ENCODE measurements at regions not wholly inside any gene's neighbourhood (a gene's known extent, or its start where the extent isn't known, plus 50 kb on each side); places are given as distances from the start of the nearest gene placed in this dataset.
"Not testable (repeated sequence)": the region's sequence is repeated elsewhere in the genome, so short reads cannot be mapped to it uniquely, and the experiment has no call there.

GRCh38 chr6:128713461-128713860 is 169.5 kb upstream of the LAMA2 start:
- no peak overlapping the region for H3K4me3 ChIP-seq
- H3K9me3 ChIP-seq, result no peaks in the 10 kb centered on the region
- 80 to 88% methylated on average over 2 of the region's 2 CpGs for WGBS, 2 donors
- H3K36me3 ChIP-seq (ENCODE audit: low read depth, missing control alignments), result no peaks in the 10 kb centered on the region
- TF ChIP-seq, protein P1, sequence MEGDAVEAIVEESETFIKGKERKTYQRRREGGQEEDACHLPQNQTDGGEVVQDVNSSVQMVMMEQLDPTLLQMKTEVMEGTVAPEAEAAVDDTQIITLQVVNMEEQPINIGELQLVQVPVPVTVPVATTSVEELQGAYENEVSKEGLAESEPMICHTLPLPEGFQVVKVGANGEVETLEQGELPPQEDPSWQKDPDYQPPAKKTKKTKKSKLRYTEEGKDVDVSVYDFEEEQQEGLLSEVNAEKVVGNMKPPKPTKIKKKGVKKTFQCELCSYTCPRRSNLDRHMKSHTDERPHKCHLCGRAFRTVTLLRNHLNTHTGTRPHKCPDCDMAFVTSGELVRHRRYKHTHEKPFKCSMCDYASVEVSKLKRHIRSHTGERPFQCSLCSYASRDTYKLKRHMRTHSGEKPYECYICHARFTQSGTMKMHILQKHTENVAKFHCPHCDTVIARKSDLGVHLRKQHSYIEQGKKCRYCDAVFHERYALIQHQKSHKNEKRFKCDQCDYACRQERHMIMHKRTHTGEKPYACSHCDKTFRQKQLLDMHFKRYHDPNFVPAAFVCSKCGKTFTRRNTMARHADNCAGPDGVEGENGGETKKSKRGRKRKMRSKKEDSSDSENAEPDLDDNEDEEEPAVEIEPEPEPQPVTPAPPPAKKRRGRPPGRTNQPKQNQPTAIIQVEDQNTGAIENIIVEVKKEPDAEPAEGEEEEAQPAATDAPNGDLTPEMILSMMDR (IDR thresholded peaks at IDR 0.05), result no peak
- TF ChIP-seq POLR2A (IDR thresholded peaks at IDR 0.05), result no peak
- no peaks in the 10 kb centered on the region for H3K4me1 ChIP-seq
- intact Hi-C loops (cut with DNase I; ENCODE audit: low total_unique reads), result no loop called here
- H3K27ac ChIP-seq, result no peak overlapping the region
- H3K27me3 ChIP-seq, result no peaks in the 10 kb centered on the region
- DNase-seq, result no peak

DNA sequence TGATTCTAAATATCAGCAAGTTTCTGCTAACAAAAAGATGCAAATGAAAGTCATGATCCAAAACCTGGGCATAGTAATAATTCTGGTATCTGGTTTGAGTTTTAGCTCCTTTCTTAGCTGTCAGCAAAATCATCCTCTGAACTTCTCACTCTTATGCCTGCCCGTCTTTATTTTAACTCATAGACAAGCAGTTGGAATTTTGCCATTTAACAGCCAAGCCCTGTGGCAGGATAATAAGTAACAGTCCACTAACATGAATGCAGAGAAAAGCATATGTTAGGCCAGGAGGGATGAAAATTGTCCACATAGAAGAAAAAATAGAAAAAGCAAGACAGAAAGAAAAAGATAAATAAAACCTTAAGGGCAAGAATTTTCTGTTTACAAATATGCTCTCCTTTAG is 170.0 kb upstream of the LAMA2 start:
- DNase-seq, result no peak
- intact Hi-C loops (cut with DNase I; ENCODE audit: low total_unique reads), result no loop called here
- Histone ChIP-seq H3K27me3 (no peaks in the 10 kb centered on the region), H3K36me3 (ENCODE audit: low read depth, missing control alignments) (no peaks in the 10 kb centered on the region), H3K4me3 (no peak overlapping the region), H3K9me3 (no peaks in the 10 kb centered on the region), H3K4me1 (no peaks in the 10 kb centered on the region), H3K27ac (no peak overlapping the region)
- WGBS, 2 donors, result 63 to 76% methylated on average over 1 of the region's 1 CpG
- TF ChIP-seq POLR2A (IDR thresholded peaks at IDR 0.05), result no peak
- TF ChIP-seq, protein P1 (IDR thresholded peaks at IDR 0.05), result no peak

- intact Hi-C loops (cut with DNase I; ENCODE audit: low total_unique reads), result no loop called here
- no peaks in the 10 kb centered on the region for H3K9me3 ChIP-seq
- no peak overlapping the region for H3K4me3 ChIP-seq
- TF ChIP-seq, protein P1 (IDR thresholded peaks at IDR 0.05), result no peak
- no peak for TF ChIP-seq POLR2A (IDR thresholded peaks at IDR 0.05)
- H3K27me3 ChIP-seq, result no peaks in the 10 kb centered on the region
- no peaks in the 10 kb centered on the region for H3K4me1 ChIP-seq
- no peaks in the 10 kb centered on the region for H3K36me3 ChIP-seq (ENCODE audit: low read depth, missing control alignments)
- no peak for DNase-seq
- H3K27ac ChIP-seq, result no peak overlapping the region
- 91 to 96% methylated on average over 3 of the region's 3 CpGs for WGBS, 2 donors
These were observed 171.8 kb upstream of the LAMA2 start for GRCh38 chr6:128711149-128711548.

- intact Hi-C loops (cut with DNase I; ENCODE audit: low total_unique reads), result no loop called here
- no peak for DNase-seq
- H3K9me3 ChIP-seq, result no peaks in the 10 kb centered on the region
- no peaks in the 10 kb centered on the region for H3K4me1 ChIP-seq
- H3K36me3 ChIP-seq (ENCODE audit: low read depth, missing control alignments), result no peaks in the 10 kb centered on the region
- no peak overlapping the region for H3K4me3 ChIP-seq
- TF ChIP-seq POLR2A (IDR thresholded peaks at IDR 0.05), result no peak
- TF ChIP-seq, protein P1 (IDR thresholded peaks at IDR 0.05), result no peak
- WGBS, 2 donors, result 67 to 85% methylated on average over 2 of the region's 2 CpGs
- H3K27me3 ChIP-seq, result no peaks in the 10 kb centered on the region
- no peak overlapping the region for H3K27ac ChIP-seq
These were observed 172.6 kb upstream of the LAMA2 start for GRCh38 chr6:128710315-128710714.

DNA sequence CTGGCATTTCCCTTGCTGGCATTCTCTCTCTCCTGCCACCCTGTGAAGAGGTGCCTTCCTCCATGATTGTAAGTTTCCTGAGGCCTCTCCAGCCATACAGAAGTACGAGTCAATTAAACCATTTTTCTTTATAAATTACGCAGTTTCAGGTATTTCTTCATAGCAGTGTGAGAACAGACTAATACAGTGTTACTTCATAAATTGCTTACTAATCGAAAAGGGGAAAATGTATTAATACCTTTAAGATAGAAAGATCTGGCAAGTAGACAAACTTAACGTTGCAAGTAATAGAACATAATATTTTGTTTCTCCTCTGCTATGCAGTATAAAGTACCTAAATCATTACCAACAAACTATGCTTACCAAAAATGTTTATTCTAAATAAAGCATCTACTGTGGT is 178.3 kb upstream of the LAMA2 start:
- no peaks in the 10 kb centered on the region for H3K36me3 ChIP-seq (ENCODE audit: low read depth, missing control alignments)
- no peak for DNase-seq
- TF ChIP-seq, protein P1 (IDR thresholded peaks at IDR 0.05), result no peak
- no peak for TF ChIP-seq POLR2A (IDR thresholded peaks at IDR 0.05)
- H3K27me3 ChIP-seq, result no peaks in the 10 kb centered on the region
- WGBS, 2 donors, result 87 to 90% methylated on average over 4 of the region's 4 CpGs
- no peaks in the 10 kb centered on the region for H3K4me1 ChIP-seq
- intact Hi-C loops (cut with DNase I; ENCODE audit: low total_unique reads), result no loop called here
- no peak overlapping the region for H3K4me3 ChIP-seq
- no peak overlapping the region for H3K27ac ChIP-seq
- H3K9me3 ChIP-seq, result no peaks in the 10 kb centered on the region

DNA sequence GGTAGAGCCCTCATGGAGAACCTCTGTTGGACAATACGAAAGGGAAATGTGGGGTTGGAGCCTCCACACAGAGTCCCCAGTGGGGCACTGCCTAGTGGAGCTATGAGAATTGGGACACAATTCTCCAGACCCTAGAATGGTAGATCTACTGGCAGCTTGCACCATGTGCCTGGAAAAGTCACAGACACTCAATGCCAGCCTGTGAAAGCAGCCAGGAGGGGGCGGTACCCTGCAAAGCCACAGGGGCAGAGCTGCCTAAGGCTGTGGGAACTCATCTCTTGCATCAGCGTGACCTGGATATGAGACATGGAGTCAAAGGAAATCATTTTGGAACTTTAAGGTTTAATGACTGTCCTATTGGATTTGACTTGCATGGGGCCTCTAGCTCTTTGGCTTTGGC is 179.1 kb upstream of the LAMA2 start:
- H3K9me3 ChIP-seq; H3K27me3 ChIP-seq; intact Hi-C loops (cut with DNase I; ENCODE audit: low total_unique reads); H3K4me3 ChIP-seq; H3K27ac ChIP-seq; DNase-seq; H3K4me1 ChIP-seq; H3K36me3 ChIP-seq (ENCODE audit: low read depth, missing control alignments): not testable (repeated sequence)
- 90 to 100% methylated on average over 3 of the region's 3 CpGs for WGBS, 2 donors
